ENCODE measurements at regions not wholly inside any gene's neighbourhood (a gene's known extent, or its start where the extent isn't known, plus 50 kb on each side); places are given as distances from the start of the nearest gene placed in this dataset.

GRCh38 chr2:16015210-16015902 lies 75.0 kb downstream of the MYCN start:
- no peak for FAIRE-seq
- DNase-seq (ENCODE audit: low spot score in 2 of 2) = no peak

DNA sequence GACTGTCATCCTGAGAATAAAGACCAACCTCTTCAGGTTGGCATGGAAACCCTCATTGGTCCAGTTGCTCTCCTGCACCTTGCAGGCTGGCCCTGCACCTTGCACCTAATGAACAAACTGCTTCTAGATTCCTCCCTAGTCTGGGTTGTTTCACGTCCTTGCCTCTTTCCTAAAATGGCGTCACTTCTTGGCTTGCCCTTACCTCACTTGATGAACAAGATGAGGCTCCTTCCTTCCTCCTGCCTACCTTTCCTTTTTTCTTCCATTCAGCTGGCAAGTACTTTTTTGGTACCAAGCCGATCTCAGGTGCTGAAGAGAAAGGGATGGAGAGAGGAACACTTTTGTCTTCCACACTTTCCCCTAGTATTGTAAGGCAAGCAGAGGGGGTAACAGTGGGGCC lies 74.5 kb downstream of the MYCN start:
- DNase-seq (ENCODE audit: low spot score in 2 of 2) = no peak
- no peak for FAIRE-seq

GRCh38 chr2:16014041-16014787 lies 73.9 kb downstream of the MYCN start:
- FAIRE-seq (no peak), DNase-seq (ENCODE audit: low spot score in 2 of 2) (peak in 1 of 2 donors; percentile 31)

GRCh38 chr2:16013359-16013911 lies 73.1 kb downstream of the MYCN start:
- DNase-seq (ENCODE audit: low spot score in 2 of 2) (no peak), FAIRE-seq (no peak)

- DNase-seq (ENCODE audit: low spot score in 2 of 2) (peak in 1 of 2 donors; percentile 31), FAIRE-seq (no peak)
Observed at GRCh38 chr2:16012626-16013358, 72.4 kb downstream of the MYCN start.

DNA sequence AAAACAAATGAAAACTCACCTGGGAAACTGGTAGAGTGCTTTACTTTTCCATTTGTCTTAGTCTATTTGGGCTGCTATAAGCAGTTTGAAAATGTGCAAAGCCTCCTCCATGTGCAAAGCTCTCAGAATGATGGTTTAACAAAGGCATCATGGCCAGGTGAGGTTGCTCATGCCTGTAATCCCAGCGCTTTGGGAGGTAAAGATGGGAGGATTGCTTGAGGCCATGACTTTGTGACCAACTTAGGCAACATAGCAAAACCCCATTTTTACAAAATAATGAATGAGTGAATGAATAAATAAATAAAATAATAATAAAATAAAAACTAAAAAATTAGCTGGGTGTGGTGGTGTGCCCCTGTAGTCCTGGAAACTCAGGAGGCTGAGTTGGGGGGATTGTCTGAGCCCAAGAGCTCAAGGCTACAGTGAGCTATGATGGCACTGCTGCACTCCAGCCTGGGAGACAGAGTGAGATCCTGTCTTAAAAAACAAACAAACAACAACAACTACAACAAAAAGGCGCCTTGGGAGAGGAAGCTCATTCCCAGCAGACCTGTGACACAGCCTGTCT lies 71.8 kb downstream of the MYCN start:
- FAIRE-seq (no peak), DNase-seq (ENCODE audit: low spot score in 2 of 2) (no peak)

DNA sequence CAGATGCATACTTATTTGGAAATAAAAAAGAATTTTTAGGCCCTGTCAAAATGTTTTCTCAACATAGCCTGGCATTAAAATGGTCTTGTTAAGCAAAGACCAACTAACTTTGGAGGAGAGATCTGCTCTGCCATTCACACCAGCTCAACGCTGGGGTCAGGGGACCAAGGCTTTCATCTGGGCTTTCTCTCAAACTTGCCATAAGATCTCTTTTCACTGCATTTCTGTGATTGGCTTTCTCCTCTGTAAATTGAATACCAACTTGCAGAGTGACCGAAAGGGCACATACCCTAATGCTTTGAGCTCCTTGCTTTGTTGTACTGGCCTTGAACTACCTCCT lies 71.2 kb downstream of the MYCN start:
- DNase-seq (ENCODE audit: low spot score in 2 of 2) (no peak), FAIRE-seq (no peak)

DNA sequence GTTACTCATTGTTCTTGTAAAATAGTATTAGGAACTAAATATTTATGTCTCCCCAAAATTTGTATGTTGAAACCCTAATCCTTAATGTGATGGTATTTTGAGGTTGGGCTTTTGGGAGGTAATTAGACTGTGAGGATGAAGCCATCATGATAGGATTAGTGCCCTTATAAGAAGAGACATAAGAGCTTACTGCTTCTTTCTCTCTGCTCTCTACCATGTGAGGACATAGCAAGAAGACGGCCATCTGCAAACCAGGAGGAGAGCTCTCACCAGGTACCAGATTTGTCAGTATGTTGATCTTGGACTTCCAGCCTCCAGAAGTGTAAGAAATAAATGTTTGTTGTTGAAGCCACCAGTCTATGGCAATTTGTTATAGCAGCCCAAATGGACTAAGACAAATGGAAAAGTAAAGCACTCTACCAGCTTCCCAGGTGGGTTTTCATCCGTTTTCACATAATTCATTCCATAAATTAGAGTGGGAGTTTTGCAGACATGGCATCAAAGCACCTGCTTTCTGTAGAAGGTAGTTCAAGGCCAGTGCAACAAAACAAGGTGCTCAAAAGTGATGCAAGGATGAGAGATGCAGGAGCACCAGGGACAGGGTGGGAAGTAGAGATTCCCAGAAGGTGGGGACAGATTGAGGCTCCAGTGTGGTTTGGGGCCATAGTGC lies 70.7 kb downstream of the MYCN start:
- FAIRE-seq = no peak

GRCh38 chr2:16010011-16010410 lies 69.7 kb downstream of the MYCN start:
- DNase-seq (ENCODE audit: low spot score in 2 of 2) (no peak), FAIRE-seq (no peak)

More for the DNA sequence above, 70.7 kb downstream of the MYCN start:
- no peak for DNase-seq (ENCODE audit: low spot score in 2 of 2)

DNA sequence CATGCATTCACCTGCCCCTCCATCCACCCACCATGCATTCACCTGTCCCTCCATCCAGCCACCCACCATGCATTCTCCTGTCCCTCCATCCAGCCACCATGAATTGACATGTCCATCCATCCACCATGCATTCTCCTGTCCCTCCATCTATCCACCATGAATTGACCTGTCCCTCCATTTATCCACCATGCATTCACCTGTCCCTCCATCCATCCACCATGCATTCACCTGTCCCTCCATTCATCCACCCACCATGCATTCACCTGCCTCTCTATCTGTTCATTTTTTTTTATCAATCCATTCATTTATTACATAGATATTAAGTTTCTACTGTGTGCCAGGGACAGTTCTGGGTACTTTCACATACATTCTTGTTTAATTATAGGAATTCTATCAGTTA lies 69.2 kb downstream of the MYCN start:
- no peak for FAIRE-seq
- DNase-seq (ENCODE audit: low spot score in 2 of 2) = no peak

- no peak for FAIRE-seq
- no peak for DNase-seq (ENCODE audit: low spot score in 2 of 2)
Observed at GRCh38 chr2:16008856-16009255, 68.5 kb downstream of the MYCN start.

DNA sequence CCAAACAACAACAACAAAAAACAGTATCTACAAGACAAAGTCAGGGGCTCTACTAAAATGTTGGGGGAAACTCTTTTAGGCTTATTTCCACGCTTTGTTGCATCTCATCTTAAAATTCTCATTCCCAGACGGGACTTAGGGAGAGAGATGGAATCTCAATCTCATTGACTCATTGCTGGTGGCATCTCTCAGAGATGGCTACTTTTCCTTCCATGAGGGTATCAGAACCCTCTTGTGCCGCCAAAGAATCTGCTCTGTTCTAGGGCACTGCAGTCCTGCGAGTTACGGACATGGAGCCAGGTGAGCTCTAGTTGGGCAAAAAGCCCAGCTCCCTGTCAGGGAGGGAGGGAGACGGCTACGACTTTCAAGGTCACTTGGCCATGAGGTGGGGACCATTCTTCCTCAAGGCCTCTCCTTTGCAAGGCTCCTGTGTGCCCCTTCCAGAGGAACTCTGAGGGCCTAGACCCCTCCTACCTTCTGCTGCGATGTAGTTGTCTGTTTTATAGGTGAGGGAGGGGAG lies 68.0 kb downstream of the MYCN start:
- no peak for FAIRE-seq

GRCh38 chr2:16007167-16007934 lies 67.0 kb downstream of the MYCN start:
- FAIRE-seq (no peak), DNase-seq (ENCODE audit: low spot score in 2 of 2) (no peak)

More for the DNA sequence above, 68.0 kb downstream of the MYCN start:
- no peak for DNase-seq (ENCODE audit: low spot score in 2 of 2)

GRCh38 chr2:16006537-16007166 lies 66.3 kb downstream of the MYCN start:
- no peak for DNase-seq (ENCODE audit: low spot score in 2 of 2)
- no peak for FAIRE-seq

DNA sequence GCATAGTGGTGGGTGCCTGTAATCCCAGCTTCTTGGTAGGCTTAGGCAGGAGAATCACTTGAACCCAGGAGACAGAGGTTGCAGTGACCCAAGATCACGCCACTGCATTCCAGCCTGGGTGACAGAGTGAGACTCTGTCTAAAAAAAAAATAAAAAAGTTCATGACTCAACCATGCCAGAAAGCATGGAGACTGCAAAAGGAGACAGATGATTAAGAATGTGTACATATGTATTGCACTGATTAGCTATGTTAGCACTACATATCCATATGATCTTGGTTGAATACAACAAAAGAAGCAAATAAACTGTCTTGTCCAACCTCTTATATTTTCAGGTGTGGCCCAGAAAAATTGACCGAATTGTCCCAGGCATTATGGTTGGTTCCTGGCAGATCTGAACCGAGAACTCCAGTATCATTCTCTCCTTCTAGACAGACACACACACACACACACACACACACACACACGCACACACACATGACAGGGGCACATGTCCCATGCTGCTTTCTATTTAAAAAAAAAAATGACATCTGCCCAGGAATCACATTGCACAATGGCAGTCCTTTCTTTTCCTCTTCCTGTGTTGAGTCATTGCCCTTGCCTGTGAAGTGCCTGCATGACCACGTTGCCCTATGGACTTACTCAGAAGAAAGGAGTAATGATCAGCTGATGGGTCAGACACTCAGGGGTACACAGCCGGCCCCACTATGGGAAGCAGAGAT lies 65.6 kb downstream of the MYCN start:
- DNase-seq (ENCODE audit: low spot score in 2 of 2) (no peak), FAIRE-seq (no peak)

DNA sequence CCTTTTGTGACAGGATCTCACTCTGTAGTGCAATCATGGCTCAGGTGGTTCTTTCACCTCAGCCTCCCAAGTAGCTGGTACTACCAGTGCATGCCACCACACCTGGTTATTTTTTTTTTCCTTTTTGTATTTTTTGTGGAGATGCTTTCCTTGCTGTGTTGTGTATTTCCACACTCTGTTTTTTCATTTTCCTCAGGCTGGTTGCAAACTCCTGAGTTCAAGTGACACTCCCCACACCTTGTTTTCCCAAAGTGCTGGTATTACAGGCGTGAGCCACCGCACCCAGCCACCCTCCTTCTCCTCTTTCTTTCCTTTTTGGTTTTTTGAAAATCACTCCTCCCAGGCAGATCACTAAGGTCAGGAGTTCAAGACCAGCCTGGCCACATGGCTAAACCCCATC lies 65.0 kb downstream of the MYCN start:
- no peak for DNase-seq (ENCODE audit: low spot score in 2 of 2)
- no peak for FAIRE-seq

- no peak for FAIRE-seq
- no peak for DNase-seq (ENCODE audit: low spot score in 2 of 2)
Observed at GRCh38 chr2:16003809-16004208, 63.5 kb downstream of the MYCN start.

- no peak for FAIRE-seq
- DNase-seq (ENCODE audit: low spot score in 2 of 2) = no peak
Observed at GRCh38 chr2:16003152-16003551, 62.8 kb downstream of the MYCN start.
